ENCODE measurements at regions not wholly inside any gene's neighbourhood (a gene's known extent, or its start where the extent isn't known, plus 50 kb on each side); places are given as distances from the start of the nearest gene placed in this dataset.

GRCh38 chr6:140401761-140402160 is 1027.3 kb upstream of the CITED2 start:
- Mint-ChIP-seq H3K27ac (ENCODE audit: unreplicated experiment) (peak overlapping the region; percentile 95), H3K9me3 (ENCODE audit: unreplicated experiment) (peaks cover 6% of the 10 kb centered on the region), H3K4me3 (ENCODE audit: unreplicated experiment) (no peak overlapping the region), H3K4me1 (ENCODE audit: low read depth, unreplicated experiment) (peaks cover 9% of the 10 kb centered on the region), H3K27me3 (ENCODE audit: low read depth, unreplicated experiment) (no peaks in the 10 kb centered on the region), H3K36me3 (ENCODE audit: low read depth, unreplicated experiment) (no peaks in the 10 kb centered on the region)
- no peak overlapping the region for H2AFZ ChIP-seq (ENCODE audit: low read depth, low read length)
- no peaks in the 10 kb centered on the region for H3K27me3 ChIP-seq (ENCODE audit: insufficient read depth, low read length)
- TF ChIP-seq EZH2 (IDR thresholded peaks at IDR 0.05; ENCODE audit: insufficient read depth, low read length) = no peak
- TF ChIP-seq, protein P1, sequence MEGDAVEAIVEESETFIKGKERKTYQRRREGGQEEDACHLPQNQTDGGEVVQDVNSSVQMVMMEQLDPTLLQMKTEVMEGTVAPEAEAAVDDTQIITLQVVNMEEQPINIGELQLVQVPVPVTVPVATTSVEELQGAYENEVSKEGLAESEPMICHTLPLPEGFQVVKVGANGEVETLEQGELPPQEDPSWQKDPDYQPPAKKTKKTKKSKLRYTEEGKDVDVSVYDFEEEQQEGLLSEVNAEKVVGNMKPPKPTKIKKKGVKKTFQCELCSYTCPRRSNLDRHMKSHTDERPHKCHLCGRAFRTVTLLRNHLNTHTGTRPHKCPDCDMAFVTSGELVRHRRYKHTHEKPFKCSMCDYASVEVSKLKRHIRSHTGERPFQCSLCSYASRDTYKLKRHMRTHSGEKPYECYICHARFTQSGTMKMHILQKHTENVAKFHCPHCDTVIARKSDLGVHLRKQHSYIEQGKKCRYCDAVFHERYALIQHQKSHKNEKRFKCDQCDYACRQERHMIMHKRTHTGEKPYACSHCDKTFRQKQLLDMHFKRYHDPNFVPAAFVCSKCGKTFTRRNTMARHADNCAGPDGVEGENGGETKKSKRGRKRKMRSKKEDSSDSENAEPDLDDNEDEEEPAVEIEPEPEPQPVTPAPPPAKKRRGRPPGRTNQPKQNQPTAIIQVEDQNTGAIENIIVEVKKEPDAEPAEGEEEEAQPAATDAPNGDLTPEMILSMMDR (IDR thresholded peaks at IDR 0.05; ENCODE audit: insufficient read depth, low read depth, low read length) = no peak
- H3K27ac ChIP-seq (ENCODE audit: low read depth, low read length) = no peak overlapping the region
- DNase-seq (ENCODE audit: low read depth) = peak; percentile 48
- FAIRE-seq = peak; percentile 74
- peak overlapping the region; percentile 4 for H3K4me2 ChIP-seq (ENCODE audit: low read length)
- no peak overlapping the region for H3K4me3 ChIP-seq (ENCODE audit: insufficient read depth, low read depth, low read length)
- no peak overlapping the region for H3K9ac ChIP-seq (ENCODE audit: low read length)
- H3K9me3 ChIP-seq (ENCODE audit: insufficient read depth, low read depth, low read length) = no peaks in the 10 kb centered on the region
- no peaks in the 10 kb centered on the region for H3K36me3 ChIP-seq (ENCODE audit: insufficient read depth, low read length)
- no peaks in the 10 kb centered on the region for H3K4me1 ChIP-seq (ENCODE audit: insufficient read depth, low read length)
- H3K79me2 ChIP-seq (ENCODE audit: insufficient read depth, low read length) = no peaks in the 10 kb centered on the region
- no peaks in the 10 kb centered on the region for H4K20me1 ChIP-seq (ENCODE audit: insufficient read depth, low read length)

GRCh38 chr6:140398076-140398475 is 1023.6 kb upstream of the CITED2 start:
- Histone ChIP-seq H3K79me2 (ENCODE audit: insufficient read depth, low read length) (no peaks in the 10 kb centered on the region), H3K27ac (ENCODE audit: low read depth, low read length) (no peak overlapping the region), H3K27me3 (ENCODE audit: insufficient read depth, low read length) (no peaks in the 10 kb centered on the region), H4K20me1 (ENCODE audit: insufficient read depth, low read length) (no peaks in the 10 kb centered on the region), H3K4me1 (ENCODE audit: insufficient read depth, low read length) (no peaks in the 10 kb centered on the region), H3K36me3 (ENCODE audit: insufficient read depth, low read length) (no peaks in the 10 kb centered on the region), H3K9ac (ENCODE audit: low read length) (no peak overlapping the region), H3K4me2 (ENCODE audit: low read length) (no peak overlapping the region), H3K4me3 (ENCODE audit: insufficient read depth, low read depth, low read length) (no peak overlapping the region), H2AFZ (ENCODE audit: low read depth, low read length) (no peak overlapping the region), H3K9me3 (ENCODE audit: insufficient read depth, low read depth, low read length) (no peaks in the 10 kb centered on the region)
- H3K36me3 Mint-ChIP-seq (ENCODE audit: low read depth, unreplicated experiment) = no peaks in the 10 kb centered on the region
- no peak for FAIRE-seq
- DNase-seq (ENCODE audit: low read depth) = no peak
- H3K4me1 Mint-ChIP-seq (ENCODE audit: low read depth, unreplicated experiment) = peaks cover 9% of the 10 kb centered on the region
- no peaks in the 10 kb centered on the region for H3K27me3 Mint-ChIP-seq (ENCODE audit: low read depth, unreplicated experiment)
- no peak overlapping the region for H3K4me3 Mint-ChIP-seq (ENCODE audit: unreplicated experiment)
- no peak overlapping the region for H3K27ac Mint-ChIP-seq (ENCODE audit: unreplicated experiment)
- no peaks in the 10 kb centered on the region for H3K9me3 Mint-ChIP-seq (ENCODE audit: unreplicated experiment)
- no peak for TF ChIP-seq EZH2 (IDR thresholded peaks at IDR 0.05; ENCODE audit: insufficient read depth, low read length)
- TF ChIP-seq, protein P1 (IDR thresholded peaks at IDR 0.05; ENCODE audit: insufficient read depth, low read depth, low read length) = no peak

- Histone ChIP-seq H4K20me1 (ENCODE audit: insufficient read depth, low read length) (no peaks in the 10 kb centered on the region), H3K27me3 (ENCODE audit: insufficient read depth, low read length) (no peaks in the 10 kb centered on the region), H3K4me1 (ENCODE audit: insufficient read depth, low read length) (no peaks in the 10 kb centered on the region), H2AFZ (ENCODE audit: low read depth, low read length) (no peak overlapping the region), H3K9me3 (ENCODE audit: insufficient read depth, low read depth, low read length) (no peaks in the 10 kb centered on the region), H3K36me3 (ENCODE audit: insufficient read depth, low read length) (no peaks in the 10 kb centered on the region), H3K4me2 (ENCODE audit: low read length) (no peak overlapping the region), H3K27ac (ENCODE audit: low read depth, low read length) (no peak overlapping the region), H3K9ac (ENCODE audit: low read length) (no peak overlapping the region), H3K4me3 (ENCODE audit: insufficient read depth, low read depth, low read length) (no peak overlapping the region), H3K79me2 (ENCODE audit: insufficient read depth, low read length) (no peaks in the 10 kb centered on the region)
- no peak for FAIRE-seq
- peaks cover 8% of the 10 kb centered on the region for H3K4me1 Mint-ChIP-seq (ENCODE audit: low read depth, unreplicated experiment)
- no peak for TF ChIP-seq EZH2 (IDR thresholded peaks at IDR 0.05; ENCODE audit: insufficient read depth, low read length)
- TF ChIP-seq, protein P1 (IDR thresholded peaks at IDR 0.05; ENCODE audit: insufficient read depth, low read depth, low read length) = no peak
- H3K4me3 Mint-ChIP-seq (ENCODE audit: unreplicated experiment) = no peak overlapping the region
- no peaks in the 10 kb centered on the region for H3K9me3 Mint-ChIP-seq (ENCODE audit: unreplicated experiment)
- DNase-seq (ENCODE audit: low read depth) = no peak
- no peaks in the 10 kb centered on the region for H3K27me3 Mint-ChIP-seq (ENCODE audit: low read depth, unreplicated experiment)
- H3K27ac Mint-ChIP-seq (ENCODE audit: unreplicated experiment) = no peak overlapping the region
- H3K36me3 Mint-ChIP-seq (ENCODE audit: low read depth, unreplicated experiment) = no peaks in the 10 kb centered on the region
Measured at GRCh38 chr6:140397106-140397505, 1022.7 kb upstream of the CITED2 start.
